ENCODE measurements at regions not wholly inside any gene's neighbourhood (a gene's known extent, or its start where the extent isn't known, plus 50 kb on each side); places are given as distances from the start of the nearest gene placed in this dataset.
"Not testable (repeated sequence)": the region's sequence is repeated elsewhere in the genome, so short reads cannot be mapped to it uniquely, and the experiment has no call there.

DNA sequence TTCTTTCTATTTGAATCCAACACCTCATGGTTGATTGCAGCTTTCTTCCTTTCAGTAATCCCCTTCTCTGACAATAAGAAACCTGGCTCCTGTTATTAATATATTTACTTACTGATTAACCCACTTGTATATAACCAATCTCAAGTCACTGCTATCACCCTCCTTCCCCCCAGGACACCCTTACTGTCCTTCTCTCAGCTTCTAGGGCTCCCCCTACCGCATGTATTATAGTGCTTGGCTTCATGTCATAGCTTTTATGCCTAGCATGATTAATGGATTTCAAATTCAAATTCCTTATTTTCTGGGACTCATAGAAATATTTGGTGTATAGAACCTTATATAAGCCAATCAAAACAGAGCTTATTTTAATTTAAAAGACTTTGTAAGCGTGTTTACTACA is 75.7 kb upstream of the BNIP2 start:
- DNase-seq: no peak

DNA sequence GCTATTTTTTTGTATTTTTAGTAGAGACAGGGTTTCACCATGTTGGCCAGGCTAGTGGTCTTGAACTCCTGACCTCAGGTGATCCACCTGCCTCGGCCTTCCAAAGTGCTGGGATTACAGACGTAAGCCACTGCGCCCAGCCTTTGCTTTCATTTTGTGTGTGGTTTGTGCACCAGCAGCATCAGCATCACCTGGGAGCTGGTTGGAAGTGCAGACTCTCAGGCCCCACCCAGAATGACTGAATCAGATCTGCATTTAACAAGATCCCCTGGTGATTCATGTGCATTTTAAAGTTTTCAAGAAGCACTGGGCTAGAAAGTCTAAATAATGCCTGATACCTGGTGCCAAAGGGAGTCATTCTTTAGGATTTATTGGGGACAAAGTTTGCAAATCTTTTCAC is 73.4 kb upstream of the BNIP2 start:
- no peak for DNase-seq

DNA sequence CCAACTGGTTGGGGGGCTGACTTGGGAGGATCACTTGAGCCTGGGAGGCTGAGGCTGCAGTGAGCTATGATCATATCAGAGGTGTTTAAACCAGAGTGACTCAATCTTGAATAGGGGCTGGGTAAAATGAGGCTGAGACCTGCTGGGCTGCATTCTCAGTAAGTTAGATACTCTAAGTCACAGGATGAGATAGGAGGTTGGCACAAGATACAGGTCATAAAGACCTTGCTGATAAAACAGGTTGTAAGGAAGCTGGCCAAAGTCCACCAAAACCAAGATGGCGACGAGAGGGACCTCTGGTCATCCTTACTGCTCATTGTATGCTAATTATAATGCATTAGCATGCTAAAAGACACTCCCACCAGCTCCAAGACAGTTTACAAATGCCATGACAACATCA is 71.1 kb upstream of the BNIP2 start:
- not testable (repeated sequence) for DNase-seq

DNA sequence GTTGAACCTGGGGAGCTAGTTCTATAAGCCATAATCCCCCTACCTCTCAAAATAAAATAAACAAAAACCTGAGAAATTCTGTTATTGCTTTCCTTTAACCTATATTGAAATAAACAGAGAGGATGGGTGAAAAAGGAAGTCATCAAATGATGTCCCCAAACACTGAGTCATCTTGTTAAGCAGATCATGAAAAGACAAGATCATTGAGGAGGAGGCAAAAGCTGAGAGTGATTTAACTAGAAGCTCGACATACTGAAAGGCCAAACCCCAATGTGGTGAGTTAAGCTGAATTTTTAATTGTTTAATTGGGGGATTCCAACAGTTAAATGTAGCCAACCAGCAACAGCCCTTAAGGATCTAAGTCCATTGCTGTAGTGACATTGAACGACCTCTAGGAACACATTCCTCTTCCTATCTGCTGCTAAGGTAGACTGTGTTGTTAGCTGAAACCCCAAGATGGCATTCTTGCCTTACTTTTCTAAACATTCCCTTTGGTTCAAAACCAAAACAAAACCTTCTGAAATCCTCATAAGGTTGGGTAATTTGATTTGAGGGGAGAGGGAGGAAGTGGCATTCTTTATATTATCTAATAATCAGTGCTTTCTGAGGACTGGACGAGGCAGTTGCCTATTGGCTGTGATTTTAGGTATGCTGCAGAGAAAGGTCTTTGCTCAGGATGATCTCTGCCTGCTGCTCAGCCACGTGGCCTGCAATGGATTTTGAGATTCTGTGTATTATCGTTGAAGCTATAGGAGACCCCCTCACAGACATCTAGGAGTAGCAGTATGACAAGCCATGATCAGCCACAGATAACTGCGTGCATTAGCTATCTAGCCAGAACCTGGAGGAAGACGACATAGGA is 62.7 kb upstream of the BNIP2 start:
- DNase-seq: no peak

DNA sequence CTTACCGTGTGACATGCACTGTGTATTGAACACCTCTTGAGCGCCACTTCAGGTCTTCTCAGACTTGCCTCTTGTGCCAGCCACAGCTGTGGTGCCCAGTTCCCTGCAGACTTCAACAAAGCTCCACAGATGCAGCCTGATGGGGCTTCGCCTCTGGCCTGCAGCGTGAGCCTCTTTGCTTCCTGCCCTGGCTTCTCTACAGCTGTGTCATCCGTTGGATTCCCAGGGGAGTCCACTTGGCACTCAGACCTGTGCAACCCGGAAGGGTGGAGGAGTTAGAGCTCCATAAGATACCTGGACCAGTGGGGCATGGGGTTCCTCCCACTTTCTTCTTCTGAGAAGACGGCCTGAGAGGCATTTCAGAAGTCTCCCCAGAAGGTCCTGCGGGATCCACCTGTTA is 57.7 kb upstream of the BNIP2 start:
- no peak for DNase-seq

DNA sequence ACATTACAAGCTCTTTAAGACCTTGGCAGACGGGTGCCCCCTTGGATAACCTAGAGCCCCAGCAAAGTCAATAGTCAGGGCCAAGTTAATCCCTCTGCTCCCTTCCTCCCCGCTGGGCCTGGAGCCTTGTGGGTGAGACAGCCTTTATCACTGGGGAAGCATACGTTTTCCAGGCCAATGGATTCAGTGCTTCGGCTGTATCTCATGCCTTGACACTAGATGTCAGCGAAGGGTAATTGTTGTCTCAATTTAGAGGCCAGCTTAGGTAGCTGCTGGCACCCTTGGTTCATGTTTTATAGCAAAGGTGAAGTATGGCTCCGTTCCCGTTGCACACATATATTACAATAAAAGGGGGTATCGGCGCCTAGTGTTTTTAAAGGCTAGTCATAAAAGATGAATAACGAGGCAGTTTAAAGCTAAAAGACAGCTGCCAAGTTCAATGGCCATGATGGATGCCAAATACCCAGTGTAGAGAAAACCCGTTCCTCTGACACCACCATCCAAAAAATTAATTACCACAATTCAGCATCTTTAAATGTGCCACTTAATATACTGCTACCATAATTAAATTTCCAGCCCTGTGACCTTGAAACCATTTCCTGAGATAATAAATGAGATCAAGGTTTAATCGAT is 52.3 kb upstream of the BNIP2 start:
- DNase-seq: no peak

DNA sequence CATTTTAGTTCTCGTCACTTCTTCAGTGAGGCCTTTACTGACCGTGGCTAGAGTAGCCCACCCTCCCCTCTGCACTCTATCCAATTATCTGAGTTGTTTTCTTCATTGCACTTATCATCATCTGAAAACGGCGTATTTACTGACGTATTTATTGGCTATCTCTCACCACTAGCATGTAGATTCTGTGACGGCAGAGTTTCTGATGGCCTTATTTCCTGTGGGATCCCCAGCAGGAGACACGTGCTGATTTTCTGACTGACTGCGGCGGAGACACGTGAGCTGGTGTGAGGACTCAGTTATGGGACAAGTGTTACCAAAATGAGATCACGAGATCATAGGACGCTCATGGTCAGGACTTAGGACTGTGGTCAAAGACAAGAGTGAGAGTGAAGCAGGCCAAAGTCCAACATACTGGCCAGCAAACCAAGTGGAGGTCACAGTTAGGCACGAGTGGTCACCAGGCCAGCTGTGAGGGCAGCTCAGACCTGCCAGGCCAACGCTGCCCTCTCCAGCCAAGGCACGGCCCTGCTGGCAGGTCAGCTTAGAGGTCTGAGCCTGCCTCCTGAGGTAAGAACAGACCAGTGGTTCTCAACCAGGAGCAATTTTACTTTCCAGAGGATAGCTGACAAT is 50.6 kb upstream of the BNIP2 start:
- DNase-seq: no peak

All from NCI-H187 treated with DMSO at 0.1 percent for 48 hours (cell line).